Stimulated activated CD8-positive, alpha-beta memory T cell treated with anti-CD3 and anti-CD28 coated beads, Interleukin-12 subunit alpha, Interleukin-12 subunit beta, amount 100 ng/mL, for 4 hours (primary cell): ENCODE measurements at regions not wholly inside any gene's neighbourhood (a gene's known extent, or its start where the extent isn't known, plus 50 kb on each side); places are given as distances from the start of the nearest gene placed in this dataset.
"Not testable (repeated sequence)": the region's sequence is repeated elsewhere in the genome, so short reads cannot be mapped to it uniquely, and the experiment has no call there.

Experiments
- DNase-seq: peaks from one replicate; pipeline ENCODE4 v3.0.0-alpha.2; 2020; ENCODE audit warnings: low read depth

GRCh38 chr6:164069350-164069990, 655.0 kb downstream of the QKI start:
- DNase-seq = no peak

DNA sequence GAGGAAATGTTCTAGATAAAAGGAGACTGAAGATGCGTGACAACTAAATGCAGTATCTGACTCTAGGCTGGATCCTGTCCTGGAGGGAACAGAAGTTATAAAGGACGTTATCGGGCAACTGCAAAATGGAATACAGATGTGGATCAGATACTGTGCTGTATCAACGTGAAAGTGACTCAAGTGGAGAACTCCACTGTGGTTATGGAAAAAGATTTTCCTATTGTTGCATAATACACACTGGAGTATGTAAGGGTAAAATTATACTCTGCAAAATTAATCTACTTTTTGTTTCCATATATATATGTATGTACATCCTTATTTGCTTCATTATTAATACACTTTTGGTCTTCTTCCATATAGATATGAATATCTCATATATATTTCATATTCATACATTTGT, 654.0 kb downstream of the QKI start:
- DNase-seq = no peak

DNA sequence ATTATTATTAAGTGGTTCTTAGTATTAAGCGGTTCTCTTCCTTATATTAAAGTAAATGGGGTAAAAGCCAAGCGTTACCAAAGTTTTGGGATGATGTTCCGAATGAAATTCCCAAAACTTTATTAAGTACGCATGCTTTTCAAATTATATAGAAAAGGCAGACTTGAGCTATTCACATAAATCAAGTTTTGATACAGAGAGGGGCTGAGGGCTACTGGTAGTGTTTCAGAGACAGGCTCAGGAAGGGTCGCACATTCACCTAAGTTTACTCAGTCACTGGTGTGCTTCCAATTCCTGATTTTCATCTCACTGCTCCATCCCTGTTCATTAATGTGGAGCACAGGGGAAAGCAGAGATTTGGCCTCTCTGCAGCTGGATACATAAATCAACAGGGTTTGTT, 652.2 kb downstream of the QKI start:
- DNase-seq = no peak

- no peak for DNase-seq
Observed at GRCh38 chr6:164066335-164066734, 651.8 kb downstream of the QKI start.

DNA sequence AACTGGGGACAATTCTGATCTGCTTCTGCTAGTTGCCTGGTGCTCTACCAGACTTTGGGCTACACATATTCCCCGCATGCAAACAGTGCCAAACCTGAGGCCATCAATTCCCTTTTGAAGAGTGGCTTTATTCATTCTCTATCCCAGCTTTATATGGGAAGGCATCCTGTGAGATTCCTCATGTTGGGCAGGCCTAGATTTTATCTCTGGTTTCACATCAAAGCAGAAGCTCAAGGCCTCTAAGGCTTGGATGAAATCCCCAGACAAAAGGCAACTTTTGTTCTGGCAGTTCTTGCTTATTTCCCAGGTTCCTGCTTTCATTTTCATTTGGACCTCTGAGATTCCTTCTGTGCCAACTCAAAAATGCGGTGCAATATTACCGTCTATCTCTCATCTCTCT, 648.8 kb downstream of the QKI start:
- DNase-seq = no peak

DNA sequence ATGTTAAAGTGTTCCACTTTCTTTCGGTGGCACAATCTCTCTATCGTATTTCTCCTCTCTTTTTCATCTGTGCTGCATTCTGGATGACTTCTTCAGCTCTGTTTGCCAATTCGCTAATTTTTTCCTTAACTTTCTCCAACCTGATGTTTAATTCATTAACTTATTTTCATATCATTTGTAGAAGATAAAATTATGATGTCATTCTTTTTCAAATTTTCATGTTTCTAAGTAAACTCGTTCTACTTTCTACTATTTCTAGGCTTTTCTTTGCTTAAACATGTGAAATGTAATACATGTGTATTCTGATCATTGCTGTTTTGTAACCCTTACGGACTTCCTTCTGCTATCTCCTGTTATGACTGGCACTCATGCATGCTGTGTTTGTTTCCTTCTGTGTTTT, 648.4 kb downstream of the QKI start:
- no peak for DNase-seq

GRCh38 chr6:164057876-164058275, 643.4 kb downstream of the QKI start:
- no peak for DNase-seq

DNA sequence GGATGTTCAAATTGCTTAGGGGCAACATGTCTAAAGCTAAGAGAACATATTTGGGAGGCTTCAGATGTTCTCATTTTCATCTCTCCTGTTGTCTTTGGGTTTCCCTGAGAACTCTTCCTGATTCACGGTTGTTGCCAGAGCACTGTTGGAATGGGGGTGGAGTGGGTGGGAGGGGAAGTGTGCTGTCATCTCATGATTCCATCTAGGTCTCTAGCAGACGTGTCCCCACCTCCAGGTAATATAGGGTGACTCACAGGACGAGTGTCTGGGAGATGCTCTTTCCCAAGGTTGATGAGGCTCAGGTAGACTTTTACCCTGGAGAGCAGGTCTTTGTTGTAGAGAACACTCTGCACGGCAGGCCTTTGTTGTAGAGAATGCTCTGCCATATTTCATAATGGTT, 636.9 kb downstream of the QKI start:
- no peak for DNase-seq

- DNase-seq = no peak
Observed at GRCh38 chr6:164049517-164049988, 635.0 kb downstream of the QKI start.

DNA sequence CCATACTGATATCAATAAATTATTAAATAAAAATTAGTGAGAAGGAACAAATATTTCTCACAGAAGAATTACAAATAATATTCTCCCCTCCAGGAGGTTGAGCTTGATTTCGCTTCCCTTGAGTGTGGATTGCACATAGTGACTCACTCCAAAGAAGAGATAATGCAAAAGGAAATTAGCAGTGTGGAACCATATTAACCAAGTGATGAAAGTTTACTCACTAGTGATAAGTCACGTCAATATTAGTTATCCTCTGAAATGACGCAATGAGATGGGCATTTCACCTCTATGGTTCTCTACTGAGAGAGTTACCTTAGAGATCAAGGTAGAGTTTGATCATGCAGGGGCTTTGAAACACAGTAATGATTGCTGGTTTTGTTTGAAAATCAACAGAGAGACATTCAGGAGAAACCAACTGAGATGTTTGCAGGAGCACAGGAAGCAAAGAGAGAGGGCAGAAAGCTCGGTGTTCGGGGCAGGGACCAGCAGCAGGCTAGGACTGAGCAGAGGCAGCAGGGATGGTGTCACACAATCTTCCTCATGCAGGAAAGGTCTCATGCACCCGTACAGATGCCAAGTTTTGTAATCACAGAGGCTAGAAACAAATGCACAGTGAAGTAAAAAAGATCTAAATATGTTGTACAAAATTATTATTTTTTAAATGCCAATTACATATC, 634.5 kb downstream of the QKI start:
- DNase-seq = no peak

DNA sequence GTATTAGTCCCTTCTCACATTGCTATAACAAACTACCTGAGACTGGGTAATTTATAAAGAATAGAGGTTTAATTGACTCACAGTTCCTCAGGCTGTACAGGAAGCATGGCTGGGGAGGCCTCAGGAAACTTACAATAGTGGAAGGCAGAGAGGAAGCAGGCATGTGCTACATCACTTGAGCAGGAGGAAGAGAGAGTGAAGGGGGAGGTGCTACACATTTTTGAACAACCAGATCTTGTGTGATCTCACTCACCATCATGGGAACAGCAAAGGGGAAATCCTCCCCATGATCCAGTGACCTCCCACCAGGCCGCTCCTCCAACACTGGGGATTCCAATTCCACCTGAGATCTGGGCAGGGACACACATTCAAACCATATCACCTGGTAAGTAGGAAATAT, 630.6 kb downstream of the QKI start:
- no peak for DNase-seq

DNA sequence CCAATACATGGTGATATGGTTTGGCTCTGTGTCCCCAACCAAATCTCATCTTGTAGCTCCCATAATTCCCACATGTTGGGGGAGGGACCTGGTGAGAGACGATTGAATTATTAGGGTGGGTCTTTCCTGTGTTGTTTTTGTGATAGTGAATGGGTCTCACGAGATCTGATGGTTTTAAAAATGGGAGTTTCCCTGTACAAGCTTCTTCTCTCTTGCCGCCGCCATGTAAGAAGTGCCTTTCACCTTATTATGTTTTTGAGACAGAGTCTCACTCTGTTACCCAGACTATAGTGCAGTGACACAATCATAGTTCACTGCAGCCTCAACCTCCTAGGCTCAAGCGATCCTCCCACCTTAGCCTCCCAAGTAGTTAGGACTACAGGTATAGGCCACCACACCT, 629.1 kb downstream of the QKI start:
- not testable (repeated sequence) for DNase-seq

GRCh38 chr6:164042212-164042611, 627.7 kb downstream of the QKI start:
- no peak for DNase-seq

DNA sequence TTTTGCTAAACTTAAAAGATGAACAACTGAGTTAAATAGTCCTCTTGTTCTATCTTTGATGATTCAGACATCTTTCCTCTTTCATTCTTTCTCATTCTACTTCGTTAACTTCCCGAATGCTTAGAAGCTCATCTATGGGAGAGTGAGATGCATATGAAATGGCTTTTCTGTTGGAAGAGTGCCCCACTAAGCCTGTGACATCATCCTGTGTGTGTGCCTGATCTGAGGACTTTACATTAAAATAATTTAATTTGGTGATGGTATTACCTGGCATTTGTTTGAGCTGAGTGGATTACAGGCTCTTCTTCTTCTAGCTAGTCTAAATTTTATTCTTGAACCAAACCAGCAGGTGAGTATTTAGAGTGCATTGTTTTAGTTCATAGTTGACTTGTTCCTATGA, 626.5 kb downstream of the QKI start:
- DNase-seq = no peak

DNA sequence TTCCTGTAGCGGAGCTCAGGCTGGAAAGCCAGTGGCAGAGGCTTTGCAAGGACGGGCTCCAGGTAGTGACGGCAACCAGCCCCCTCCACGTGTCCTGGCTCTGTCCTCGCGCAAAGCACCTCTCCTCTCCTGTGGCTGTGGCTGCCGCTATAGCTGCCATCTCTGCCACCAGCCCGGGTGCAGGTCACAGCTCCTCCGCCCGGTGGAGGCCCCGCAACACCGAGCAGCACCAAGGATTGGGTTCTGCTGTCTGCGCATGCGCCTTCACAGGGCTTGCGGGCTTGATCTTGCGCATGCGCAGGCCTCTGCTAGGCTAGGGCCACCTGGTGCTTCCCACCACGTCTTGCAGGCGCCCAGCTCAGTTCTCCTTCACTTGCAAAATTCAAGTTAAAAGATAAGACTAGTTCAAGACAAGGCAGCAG, 625.4 kb downstream of the QKI start:
- peak; percentile 13 for DNase-seq

- DNase-seq = no peak
Observed at GRCh38 chr6:164037171-164037870, 622.8 kb downstream of the QKI start.

GRCh38 chr6:164035900-164036485, 621.5 kb downstream of the QKI start:
- DNase-seq = no peak

GRCh38 chr6:164034602-164035140, 620.2 kb downstream of the QKI start:
- DNase-seq = no peak

DNA sequence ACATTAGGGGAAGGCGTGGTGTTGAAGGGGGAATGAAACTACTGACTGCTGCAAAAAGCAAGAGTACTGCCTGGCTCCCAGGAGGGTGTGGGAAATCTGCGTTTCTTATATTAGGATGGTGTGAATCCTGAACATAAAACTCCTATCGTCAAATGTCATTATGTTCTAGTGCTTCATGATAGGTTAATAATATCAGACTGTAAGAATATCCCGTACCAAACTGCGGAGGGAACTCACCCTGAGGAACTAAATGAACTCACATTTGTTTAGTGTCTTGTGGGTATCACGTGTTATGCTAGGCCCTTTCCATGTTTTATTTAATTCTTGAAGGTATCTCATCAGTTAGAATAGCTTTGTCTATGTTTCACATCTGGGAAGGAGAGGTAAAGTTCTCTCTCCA, 610.7 kb downstream of the QKI start:
- no peak for DNase-seq

GRCh38 chr6:164023535-164023934, 609.0 kb downstream of the QKI start:
- DNase-seq = no peak

DNA sequence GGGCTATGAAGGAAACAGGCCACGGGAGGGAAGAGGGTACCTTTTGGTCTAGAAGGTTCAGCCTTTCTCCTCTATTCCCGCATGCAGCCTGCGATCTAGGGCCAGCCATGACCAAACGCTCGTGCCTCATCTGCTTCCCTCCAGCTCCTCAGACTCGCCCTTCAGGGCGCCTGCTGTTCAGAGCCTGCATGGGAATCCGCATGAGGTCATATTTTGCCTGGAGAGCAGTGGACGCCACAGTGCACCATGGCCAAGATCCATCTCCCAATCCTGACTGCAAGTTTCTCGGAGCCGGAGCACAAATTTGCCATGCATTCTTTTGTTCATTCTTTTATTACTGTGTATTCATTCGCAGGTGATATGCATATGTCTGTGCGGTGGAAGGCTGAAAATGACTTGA, 608.1 kb downstream of the QKI start:
- no peak for DNase-seq

GRCh38 chr6:164021589-164022250, 607.2 kb downstream of the QKI start:
- no peak for DNase-seq
